ENCODE measurements at regions not wholly inside any gene's neighbourhood (a gene's known extent, or its start where the extent isn't known, plus 50 kb on each side); places are given as distances from the start of the nearest gene placed in this dataset.

DNA sequence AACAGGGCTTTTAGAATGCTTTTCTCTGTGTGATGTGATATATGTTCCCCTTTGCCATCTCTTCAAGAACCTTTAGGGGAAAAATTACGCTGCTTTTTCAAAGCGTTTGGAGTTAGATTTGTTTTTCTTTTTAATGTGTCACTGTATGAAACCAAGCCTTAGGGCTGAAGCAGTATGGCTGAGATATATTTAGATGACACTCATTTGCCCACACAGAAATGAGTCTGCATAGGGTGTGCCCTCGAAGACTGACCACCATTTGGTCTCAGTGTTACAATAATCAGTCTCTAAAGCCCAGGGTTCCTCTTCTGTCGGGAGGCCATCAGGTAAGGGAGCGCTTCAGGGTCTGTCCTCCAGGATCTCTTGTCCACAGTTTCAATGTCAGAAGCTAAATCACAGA lies 213.0 kb upstream of the NCAM1 start:
- no peaks in the 10 kb centered on the region for H3K27me3 ChIP-seq
- DNase-seq: no peak
- no peak overlapping the region for H3K27ac ChIP-seq

DNA sequence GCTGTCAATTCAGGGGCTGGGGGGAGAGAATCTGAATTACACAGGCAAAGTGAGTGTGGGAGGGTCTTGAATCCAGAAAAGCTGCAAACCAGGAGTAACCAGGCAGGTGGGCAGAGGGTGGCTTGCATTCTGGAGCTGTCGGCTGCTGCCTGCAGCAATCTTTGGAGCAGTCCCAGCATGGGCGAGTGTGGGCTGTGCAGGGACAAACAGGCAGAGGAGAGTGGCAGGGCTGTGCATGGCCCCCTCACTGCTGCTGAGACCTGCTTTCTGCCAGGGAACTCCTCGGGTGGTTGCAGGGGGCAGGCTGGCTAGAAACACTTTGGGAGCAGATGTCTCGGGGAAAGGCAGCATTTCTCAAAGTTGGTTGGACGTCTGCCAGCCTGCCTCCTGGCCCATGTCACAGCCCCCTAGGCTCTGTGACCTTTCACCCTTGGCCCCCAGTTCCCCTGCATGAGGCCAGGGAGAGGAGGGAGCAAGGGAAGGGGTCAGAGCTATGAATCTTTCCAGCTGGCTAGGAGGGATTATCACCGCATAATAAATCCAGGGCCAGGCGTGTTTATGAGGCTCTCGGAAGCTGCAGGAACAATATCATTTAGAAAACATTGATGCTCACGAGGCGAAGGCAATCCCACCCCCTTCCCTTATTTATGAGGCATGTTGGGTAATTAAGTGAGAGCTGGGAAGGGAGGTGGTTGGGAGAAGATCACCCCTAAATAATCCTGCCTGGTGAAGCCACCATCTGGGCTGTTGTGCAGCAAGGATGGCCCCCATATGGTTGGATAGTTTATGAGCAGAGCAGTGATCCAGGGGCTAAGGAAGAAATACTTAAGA lies 212.3 kb upstream of the NCAM1 start:
- intact Hi-C loops (cut with DNase I; ENCODE audit: low total_unique reads): no loop called here
- Histone ChIP-seq H3K9me3 (no peaks in the 10 kb centered on the region), H3K4me3 (no peak overlapping the region), H3K27ac (no peak overlapping the region), H3K4me1 (peaks cover 0 to 15% of the 10 kb centered on the region in 2 donors), H3K36me3 (no peaks in the 10 kb centered on the region), H3K27me3 (no peaks in the 10 kb centered on the region)
- TF ChIP-seq, protein P1, sequence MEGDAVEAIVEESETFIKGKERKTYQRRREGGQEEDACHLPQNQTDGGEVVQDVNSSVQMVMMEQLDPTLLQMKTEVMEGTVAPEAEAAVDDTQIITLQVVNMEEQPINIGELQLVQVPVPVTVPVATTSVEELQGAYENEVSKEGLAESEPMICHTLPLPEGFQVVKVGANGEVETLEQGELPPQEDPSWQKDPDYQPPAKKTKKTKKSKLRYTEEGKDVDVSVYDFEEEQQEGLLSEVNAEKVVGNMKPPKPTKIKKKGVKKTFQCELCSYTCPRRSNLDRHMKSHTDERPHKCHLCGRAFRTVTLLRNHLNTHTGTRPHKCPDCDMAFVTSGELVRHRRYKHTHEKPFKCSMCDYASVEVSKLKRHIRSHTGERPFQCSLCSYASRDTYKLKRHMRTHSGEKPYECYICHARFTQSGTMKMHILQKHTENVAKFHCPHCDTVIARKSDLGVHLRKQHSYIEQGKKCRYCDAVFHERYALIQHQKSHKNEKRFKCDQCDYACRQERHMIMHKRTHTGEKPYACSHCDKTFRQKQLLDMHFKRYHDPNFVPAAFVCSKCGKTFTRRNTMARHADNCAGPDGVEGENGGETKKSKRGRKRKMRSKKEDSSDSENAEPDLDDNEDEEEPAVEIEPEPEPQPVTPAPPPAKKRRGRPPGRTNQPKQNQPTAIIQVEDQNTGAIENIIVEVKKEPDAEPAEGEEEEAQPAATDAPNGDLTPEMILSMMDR (IDR thresholded peaks at IDR 0.05): no peak
- no peak for TF ChIP-seq POLR2A (IDR thresholded peaks at IDR 0.05)
- DNase-seq: peak; percentile 50 to 54

More for the DNA sequence above, 213.0 kb upstream of the NCAM1 start:
- no peaks in the 10 kb centered on the region for H3K9me3 ChIP-seq
- no peak overlapping the region for H3K4me3 ChIP-seq
- no peak for TF ChIP-seq POLR2A (IDR thresholded peaks at IDR 0.05)
- TF ChIP-seq, protein P1 (IDR thresholded peaks at IDR 0.05): no peak
- intact Hi-C loops (cut with DNase I; ENCODE audit: low total_unique reads): no loop called here
- no peaks in the 10 kb centered on the region for H3K36me3 ChIP-seq
- H3K4me1 ChIP-seq: peaks cover 0 to 15% of the 10 kb centered on the region in 2 donors

DNA sequence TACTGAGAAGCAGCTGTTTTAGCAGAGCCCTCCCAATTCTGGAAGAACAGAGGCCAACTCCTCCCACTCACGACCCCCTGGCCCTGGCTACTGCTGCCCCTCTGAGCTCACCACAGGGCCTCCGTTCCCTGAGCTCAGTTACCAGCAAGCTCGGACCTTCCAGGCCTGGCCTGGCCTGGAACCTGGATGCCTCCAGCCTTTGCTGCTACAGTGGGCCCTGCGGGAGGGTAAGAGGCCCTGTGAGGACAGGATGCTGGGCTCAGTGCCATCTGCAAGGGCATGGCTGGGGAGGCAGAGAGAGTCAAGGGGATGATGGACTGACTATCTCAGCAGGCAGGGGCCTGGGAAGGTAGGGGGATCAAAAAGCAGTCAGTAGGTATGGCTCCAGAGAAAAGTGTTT lies 209.9 kb upstream of the NCAM1 start:
- TF ChIP-seq, protein P1 (IDR thresholded peaks at IDR 0.05): no peak
- TF ChIP-seq POLR2A (IDR thresholded peaks at IDR 0.05): no peak
- Histone ChIP-seq H3K4me3 (no peak overlapping the region), H3K4me1 (peaks cover 2 to 20% of the 10 kb centered on the region in 2 donors), H3K36me3 (no peaks in the 10 kb centered on the region), H3K27ac (no peak overlapping the region), H3K9me3 (no peaks in the 10 kb centered on the region), H3K27me3 (no peaks in the 10 kb centered on the region)
- intact Hi-C loops (cut with DNase I; ENCODE audit: low total_unique reads): no loop called here
- DNase-seq: no peak

DNA sequence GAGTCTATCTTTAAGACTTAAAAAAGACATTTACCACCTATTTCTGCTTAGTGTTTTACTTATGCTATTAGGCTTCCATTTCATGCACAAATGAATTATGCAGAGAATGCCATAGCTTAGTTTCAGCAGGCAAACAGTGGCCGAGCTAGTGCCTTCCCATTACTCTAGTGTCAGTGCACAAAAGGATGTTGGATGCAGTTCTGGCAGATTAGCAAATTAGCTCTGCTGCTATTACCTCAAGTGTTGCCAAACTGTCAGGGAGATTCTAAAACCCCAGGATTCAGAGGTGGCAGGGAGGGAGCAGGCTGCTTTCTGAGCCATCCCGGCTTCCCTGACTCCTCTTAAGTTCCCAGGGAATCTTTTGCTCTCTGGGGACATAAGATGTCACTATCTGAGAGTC lies 209.4 kb upstream of the NCAM1 start:
- DNase-seq: no peak
- H3K9me3 ChIP-seq: no peaks in the 10 kb centered on the region
- TF ChIP-seq POLR2A (IDR thresholded peaks at IDR 0.05): no peak
- TF ChIP-seq, protein P1 (IDR thresholded peaks at IDR 0.05): no peak
- H3K27me3 ChIP-seq: no peaks in the 10 kb centered on the region
- H3K4me3 ChIP-seq: no peak overlapping the region
- H3K36me3 ChIP-seq: no peaks in the 10 kb centered on the region
- intact Hi-C loops (cut with DNase I; ENCODE audit: low total_unique reads): no loop called here
- peaks cover 5 to 20% of the 10 kb centered on the region in 2 donors for H3K4me1 ChIP-seq
- H3K27ac ChIP-seq: no peak overlapping the region

DNA sequence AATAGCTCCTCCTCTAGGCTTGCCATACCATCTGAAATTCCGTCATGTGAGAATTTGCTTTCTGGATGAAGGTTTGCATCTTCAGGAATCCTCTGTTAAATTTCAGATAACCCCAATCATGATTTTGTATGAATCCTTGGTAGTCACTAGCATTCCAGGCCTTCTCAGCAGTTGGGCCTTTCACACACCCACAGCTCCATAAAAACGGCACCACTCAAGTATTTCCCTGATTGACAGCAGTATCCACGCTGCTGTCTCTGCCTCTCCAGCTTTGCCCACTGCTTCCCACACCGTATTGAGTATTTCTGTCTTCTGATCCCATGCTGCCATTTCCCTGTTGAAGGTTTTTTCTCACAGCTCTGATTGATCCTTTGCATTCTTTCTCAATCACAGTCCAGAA lies 208.7 kb upstream of the NCAM1 start:
- TF ChIP-seq, protein P1 (IDR thresholded peaks at IDR 0.05): no peak
- no peak for TF ChIP-seq POLR2A (IDR thresholded peaks at IDR 0.05)
- peaks cover 5 to 20% of the 10 kb centered on the region in 2 donors for H3K4me1 ChIP-seq
- no peaks in the 10 kb centered on the region for H3K36me3 ChIP-seq
- no peak overlapping the region for H3K27ac ChIP-seq
- no peak for DNase-seq
- no peak overlapping the region for H3K4me3 ChIP-seq
- intact Hi-C loops (cut with DNase I; ENCODE audit: low total_unique reads): no loop called here
- H3K9me3 ChIP-seq: no peaks in the 10 kb centered on the region
- H3K27me3 ChIP-seq: no peaks in the 10 kb centered on the region
